ENCODE measurements at regions not wholly inside any gene's neighbourhood (a gene's known extent, or its start where the extent isn't known, plus 50 kb on each side); places are given as distances from the start of the nearest gene placed in this dataset.

- intact Hi-C loops (cut with DNase I): no loop called here
- no peak overlapping the region for H3K27ac ChIP-seq
- peaks cover 0 to 2% (median 0%) of the 10 kb centered on the region in 3 donors for H3K27me3 ChIP-seq (ENCODE audit: insufficient read depth in 3 of 3, low read length in 2 of 3)
- no peaks in the 10 kb centered on the region for H3K9me3 ChIP-seq
- no peak for TF ChIP-seq CTCF (IDR thresholded peaks at IDR 0.05)
- no peak overlapping the region for H3K4me3 ChIP-seq
- DNase-seq (no peak), ATAC-seq (no peak)
- WGBS, 3 donors: 59 to 64% (median 60%) methylated on average over 2 of the region's 2 CpGs
- peaks cover 2% of the 10 kb centered on the region for H3K4me1 ChIP-seq
- no peaks in the 10 kb centered on the region for H3K36me3 ChIP-seq (ENCODE audit: insufficient read depth in 1 of 2, low read depth in 1 of 2)
These were observed 84.2 kb upstream of the ADRA1B start for GRCh38 chr5:159832073-159832472.

- Histone ChIP-seq H3K4me3 (no peak overlapping the region), H3K27me3 (ENCODE audit: insufficient read depth in 3 of 3, low read length in 2 of 3) (peaks cover 0 to 2% (median 0%) of the 10 kb centered on the region in 3 donors), H3K4me1 (no peaks in the 10 kb centered on the region), H3K36me3 (ENCODE audit: insufficient read depth in 1 of 2, low read depth in 1 of 2) (no peaks in the 10 kb centered on the region), H3K27ac (no peak overlapping the region), H3K9me3 (no peaks in the 10 kb centered on the region)
- intact Hi-C loops (cut with DNase I): no loop called here
- no peak for ATAC-seq
- DNase-seq: no peak
- no peak for TF ChIP-seq CTCF (IDR thresholded peaks at IDR 0.05)
- 28 to 66% (median 59%) methylated on average over 2 of the region's 2 CpGs for WGBS, 3 donors
These were observed 83.2 kb upstream of the ADRA1B start for GRCh38 chr5:159833088-159833487.

GRCh38 chr5:159833846-159834245, 82.4 kb upstream of the ADRA1B start:
- TF ChIP-seq CTCF (IDR thresholded peaks at IDR 0.05): no peak
- DNase-seq (no peak), ATAC-seq (no peak)
- peaks cover 0 to 2% (median 0%) of the 10 kb centered on the region in 3 donors for H3K27me3 ChIP-seq (ENCODE audit: insufficient read depth in 3 of 3, low read length in 2 of 3)
- no peaks in the 10 kb centered on the region for H3K36me3 ChIP-seq (ENCODE audit: insufficient read depth in 1 of 2, low read depth in 1 of 2)
- H3K4me3 ChIP-seq: no peak overlapping the region
- H3K4me1 ChIP-seq: no peaks in the 10 kb centered on the region
- WGBS, 3 donors: 49 to 67% (median 63%) methylated on average over 6 of the region's 6 CpGs
- intact Hi-C loops (cut with DNase I): no loop called here
- no peaks in the 10 kb centered on the region for H3K9me3 ChIP-seq
- H3K27ac ChIP-seq: no peak overlapping the region

GRCh38 chr5:159835548-159835947, 80.7 kb upstream of the ADRA1B start:
- no peak for TF ChIP-seq CTCF (IDR thresholded peaks at IDR 0.05)
- no peaks in the 10 kb centered on the region for H3K9me3 ChIP-seq
- H3K27ac ChIP-seq: no peak overlapping the region
- no peaks in the 10 kb centered on the region for H3K4me1 ChIP-seq
- no peak overlapping the region for H3K4me3 ChIP-seq
- no peak for DNase-seq
- no peak for ATAC-seq
- H3K27me3 ChIP-seq (ENCODE audit: insufficient read depth in 3 of 3, low read length in 2 of 3): peaks cover 0 to 2% (median 0%) of the 10 kb centered on the region in 3 donors
- intact Hi-C loops (cut with DNase I): no loop called here
- no peaks in the 10 kb centered on the region for H3K36me3 ChIP-seq (ENCODE audit: insufficient read depth in 1 of 2, low read depth in 1 of 2)

GRCh38 chr5:159836691-159837090, 79.6 kb upstream of the ADRA1B start:
- intact Hi-C loops (cut with DNase I): no loop called here
- Histone ChIP-seq H3K27me3 (ENCODE audit: insufficient read depth in 3 of 3, low read length in 2 of 3) (peaks cover 0 to 2% (median 0%) of the 10 kb centered on the region in 3 donors), H3K4me1 (no peaks in the 10 kb centered on the region), H3K9me3 (no peaks in the 10 kb centered on the region), H3K27ac (no peak overlapping the region), H3K4me3 (no peak overlapping the region), H3K36me3 (ENCODE audit: insufficient read depth in 1 of 2, low read depth in 1 of 2) (no peaks in the 10 kb centered on the region)
- ATAC-seq (no peak), DNase-seq (no peak)
- TF ChIP-seq CTCF (IDR thresholded peaks at IDR 0.05): no peak
